GM18508 (cell line): ENCODE measurements at regions not wholly inside any gene's neighbourhood (a gene's known extent, or its start where the extent isn't known, plus 50 kb on each side); places are given as distances from the start of the nearest gene placed in this dataset.

Source experiments
- ATAC-seq: cut with Tn5 transposase; IDR thresholded peaks from one replicate; pipeline ENCODE4 v1.9.1; 2021; ENCODE audit warnings: moderate number of reproducible peaks; ENCODE audit not compliant: insufficient read depth, unreplicated experiment

- ATAC-seq: no peak
Measured at GRCh38 chr2:19786408-19787058, 115.2 kb downstream of the TTC32 start.

- no peak for ATAC-seq
Measured at GRCh38 chr2:19785867-19786266, 115.9 kb downstream of the TTC32 start.

- no peak for ATAC-seq
Measured at GRCh38 chr2:19785447-19785846, 116.3 kb downstream of the TTC32 start.

- no peak for ATAC-seq
Measured at GRCh38 chr2:19784456-19784855, 117.3 kb downstream of the TTC32 start.

- ATAC-seq: no peak
Measured at GRCh38 chr2:19783935-19784334, 117.8 kb downstream of the TTC32 start.

- no peak for ATAC-seq
Measured at GRCh38 chr2:19776941-19777514, 124.8 kb downstream of the TTC32 start.

GRCh38 chr2:19775838-19776237 is 125.9 kb downstream of the TTC32 start:
- ATAC-seq: no peak

- ATAC-seq: no peak
Measured at GRCh38 chr2:19775315-19775714, 126.5 kb downstream of the TTC32 start.

- no peak for ATAC-seq
Measured at GRCh38 chr2:19774805-19775176, 127.0 kb downstream of the TTC32 start.

- ATAC-seq: no peak
Measured at GRCh38 chr2:19772981-19773380, 128.8 kb downstream of the TTC32 start.

- ATAC-seq: no peak
Measured at GRCh38 chr2:19769513-19769912, 132.3 kb downstream of the TTC32 start.

- ATAC-seq: no peak
Measured at GRCh38 chr2:19767899-19768298, 133.9 kb downstream of the TTC32 start.

GRCh38 chr2:19764998-19765397 is 136.8 kb downstream of the TTC32 start:
- no peak for ATAC-seq

GRCh38 chr2:19763731-19764130 is 138.1 kb downstream of the TTC32 start:
- ATAC-seq: no peak

- no peak for ATAC-seq
Measured at GRCh38 chr2:19762959-19763605, 138.7 kb downstream of the TTC32 start.

GRCh38 chr2:19762142-19762541 is 139.6 kb downstream of the TTC32 start:
- no peak for ATAC-seq

GRCh38 chr2:19759880-19760279 is 141.9 kb downstream of the TTC32 start:
- ATAC-seq: no peak

GRCh38 chr2:19758658-19759057 is 143.1 kb downstream of the TTC32 start:
- no peak for ATAC-seq

GRCh38 chr2:19757586-19757985 is 144.2 kb downstream of the TTC32 start:
- no peak for ATAC-seq

- ATAC-seq: no peak
Measured at GRCh38 chr2:19754907-19755306, 146.9 kb downstream of the TTC32 start.

GRCh38 chr2:19753818-19754217 is 148.0 kb downstream of the TTC32 start:
- ATAC-seq: no peak

GRCh38 chr2:19753314-19753713 is 148.5 kb downstream of the TTC32 start:
- ATAC-seq: no peak
